Right lobe of liver (tissue), 6 donors: ENCODE measurements at regions not wholly inside any gene's neighbourhood (a gene's known extent, or its start where the extent isn't known, plus 50 kb on each side); places are given as distances from the start of the nearest gene placed in this dataset.
"Not testable (repeated sequence)": the region's sequence is repeated elsewhere in the genome, so short reads cannot be mapped to it uniquely, and the experiment has no call there.

Experiments
- ATAC-seq, 4 donors: fragments of 200-7000 bp; cut with Tn5 transposase; one replicate each; pipeline ENCODE4 v1.9.1; 2020; ENCODE audit warnings: mild to moderate bottlenecking in 4 of 4, moderate library complexity in 4 of 4
- DNase-seq, 3 donors: peaks; one replicate each; pipeline ENCODE4 v3.0.0-alpha.2; 2020
- H3K27ac ChIP-seq, 3 donors: fragments of 200-600 bp; one replicate each; pipeline ENCODE4 v1.8.0; 2022
- H3K27me3 ChIP-seq, 2 donors: fragments of 200-600 bp; one replicate each; pipeline ENCODE4 v1.8.0; 2022
- H3K36me3 ChIP-seq, 4 donors: fragments of 200-600 bp; sonication (generic) in 1 of 4; one replicate each; pipeline versions ENCODE4 v1.5.1 to v1.8.0; 2017 to 2022; ENCODE audit warnings: control low read depth in 1 of 4
- H3K4me1 ChIP-seq, 4 donors: fragments of 200-600 bp; sonication (generic) in 1 of 4; one replicate each; pipeline versions ENCODE4 v1.5.1 to v1.8.0; 2017 to 2022; ENCODE audit warnings: control low read depth in 1 of 4
- H3K4me3 ChIP-seq, 3 donors: fragments of 200-600 bp; one replicate each; pipeline ENCODE4 v1.8.0; 2022
- H3K9me3 ChIP-seq, 4 donors: fragments of 200-600 bp; sonication (generic) in 1 of 4; one replicate each; pipeline versions ENCODE4 v1.5.1 to v1.8.0; 2017 to 2022; ENCODE audit warnings: control low read depth in 1 of 4
- POLR2A ChIP-seq: fragments of 450-650 bp; IDR thresholded peaks from one replicate; pipeline ENCODE4 v1.6.1; 2017; ENCODE audit warnings: antibody characterized with exemption, mild to moderate bottlenecking
- WGBS: methylation state at CpG from one replicate; pipeline ENCODE4 v1.1.6; 2018; ENCODE audit warnings: low coverage, low lambda C conversion rate; ENCODE audit not compliant: insufficient coverage; ENCODE audit errors: missing lambda C conversion rate; 5-methylcytosine and 5-hydroxymethylcytosine counted together
- intact Hi-C, 2 donors: fragments of 100-400 bp; cut with DNase I; formaldehyde crosslinking; loops; one replicate each; pipeline versions ENCODE4 v1.11.2 to v1.14.1; 2022
- TF ChIP-seq, protein P1 (sequence below), 4 donors: fragments of 200-600 bp in 3 of 4; fragments of 450-650 bp in 1 of 4; IDR thresholded peaks; one replicate each; pipeline versions ENCODE4 v1.5.1 to v1.8.0; 2016 to 2022; ENCODE audit warnings: antibody characterized with exemption in 4 of 4, mild to moderate bottlenecking in 2 of 4
- donor health status: DM: no; HTN: yes; CAD: no.
- donor health status: DM: no; HTN: no; CAD: no.
- donor health status: DM: no; HTN: no; CAD: no.
- donor health status: DM: no; HTN: yes; CAD: no.
- donor health status: DM: no; HTN: yes; CAD: no.

- DNase-seq = no peak
- 37% methylated on average over 3 of the region's 3 CpGs for WGBS
- Histone ChIP-seq H3K4me1 (no peaks in the 10 kb centered on the region), H3K4me3 (no peak overlapping the region), H3K27ac (no peak overlapping the region), H3K27me3 (no peaks in the 10 kb centered on the region), H3K9me3 (no peaks in the 10 kb centered on the region), H3K36me3 (no peaks in the 10 kb centered on the region)
- intact Hi-C loops = no loop called here
- no peak for ATAC-seq
- TF ChIP-seq, protein P1, sequence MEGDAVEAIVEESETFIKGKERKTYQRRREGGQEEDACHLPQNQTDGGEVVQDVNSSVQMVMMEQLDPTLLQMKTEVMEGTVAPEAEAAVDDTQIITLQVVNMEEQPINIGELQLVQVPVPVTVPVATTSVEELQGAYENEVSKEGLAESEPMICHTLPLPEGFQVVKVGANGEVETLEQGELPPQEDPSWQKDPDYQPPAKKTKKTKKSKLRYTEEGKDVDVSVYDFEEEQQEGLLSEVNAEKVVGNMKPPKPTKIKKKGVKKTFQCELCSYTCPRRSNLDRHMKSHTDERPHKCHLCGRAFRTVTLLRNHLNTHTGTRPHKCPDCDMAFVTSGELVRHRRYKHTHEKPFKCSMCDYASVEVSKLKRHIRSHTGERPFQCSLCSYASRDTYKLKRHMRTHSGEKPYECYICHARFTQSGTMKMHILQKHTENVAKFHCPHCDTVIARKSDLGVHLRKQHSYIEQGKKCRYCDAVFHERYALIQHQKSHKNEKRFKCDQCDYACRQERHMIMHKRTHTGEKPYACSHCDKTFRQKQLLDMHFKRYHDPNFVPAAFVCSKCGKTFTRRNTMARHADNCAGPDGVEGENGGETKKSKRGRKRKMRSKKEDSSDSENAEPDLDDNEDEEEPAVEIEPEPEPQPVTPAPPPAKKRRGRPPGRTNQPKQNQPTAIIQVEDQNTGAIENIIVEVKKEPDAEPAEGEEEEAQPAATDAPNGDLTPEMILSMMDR (IDR thresholded peaks at IDR 0.05) = no peak
- TF ChIP-seq POLR2A = no peak
Measured at GRCh38 chr6:68182386-68182785, 452.7 kb upstream of the ADGRB3 start.

GRCh38 chr6:68181027-68181426 lies 454.1 kb upstream of the ADGRB3 start:
- H3K36me3 ChIP-seq, DNase-seq, intact Hi-C loops, H3K4me1 ChIP-seq, H3K9me3 ChIP-seq, H3K27ac ChIP-seq, H3K4me3 ChIP-seq, ATAC-seq, H3K27me3 ChIP-seq: not testable (repeated sequence)
- WGBS = 26% methylated on average over 3 of the region's 3 CpGs

- DNase-seq = no peak
- Histone ChIP-seq H3K27ac (no peak overlapping the region), H3K4me3 (no peak overlapping the region), H3K9me3 (no peaks in the 10 kb centered on the region), H3K4me1 (no peaks in the 10 kb centered on the region), H3K27me3 (no peaks in the 10 kb centered on the region), H3K36me3 (no peaks in the 10 kb centered on the region)
- ATAC-seq = no peak
- intact Hi-C loops = no loop called here
- 80% methylated on average over 2 of the region's 2 CpGs for WGBS
- TF ChIP-seq POLR2A = no peak
- TF ChIP-seq, protein P1 (IDR thresholded peaks at IDR 0.05) = no peak
Measured at GRCh38 chr6:68173616-68174015, 461.5 kb upstream of the ADGRB3 start.

DNA sequence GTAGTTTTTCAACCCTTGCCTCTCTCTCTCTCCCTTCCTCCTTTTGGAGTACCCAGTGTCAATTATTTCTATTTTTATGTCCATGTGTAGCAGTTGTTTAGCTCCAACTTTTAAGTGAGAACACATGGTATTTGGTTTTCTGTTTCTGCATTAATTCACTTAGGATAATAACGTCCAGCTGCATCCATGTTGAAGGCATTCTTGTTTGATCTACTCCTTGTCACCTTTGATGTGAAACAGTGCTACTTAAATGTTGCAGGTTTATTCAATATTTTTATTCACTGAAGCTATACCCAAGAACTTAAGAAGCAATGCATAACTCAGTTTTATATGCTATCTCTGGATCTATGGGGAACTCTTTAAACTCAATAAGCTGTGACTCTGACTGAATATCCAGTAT lies 465.2 kb upstream of the ADGRB3 start:
- WGBS = 10% methylated on average over 1 of the region's 1 CpG
- intact Hi-C loops = no loop called here
- Histone ChIP-seq H3K4me3 (no peak overlapping the region), H3K27me3 (no peaks in the 10 kb centered on the region), H3K36me3 (no peaks in the 10 kb centered on the region), H3K4me1 (no peaks in the 10 kb centered on the region), H3K27ac (no peak overlapping the region), H3K9me3 (no peaks in the 10 kb centered on the region)
- ATAC-seq = no peak
- no peak for TF ChIP-seq POLR2A
- TF ChIP-seq, protein P1 (IDR thresholded peaks at IDR 0.05) = no peak
- no peak for DNase-seq

DNA sequence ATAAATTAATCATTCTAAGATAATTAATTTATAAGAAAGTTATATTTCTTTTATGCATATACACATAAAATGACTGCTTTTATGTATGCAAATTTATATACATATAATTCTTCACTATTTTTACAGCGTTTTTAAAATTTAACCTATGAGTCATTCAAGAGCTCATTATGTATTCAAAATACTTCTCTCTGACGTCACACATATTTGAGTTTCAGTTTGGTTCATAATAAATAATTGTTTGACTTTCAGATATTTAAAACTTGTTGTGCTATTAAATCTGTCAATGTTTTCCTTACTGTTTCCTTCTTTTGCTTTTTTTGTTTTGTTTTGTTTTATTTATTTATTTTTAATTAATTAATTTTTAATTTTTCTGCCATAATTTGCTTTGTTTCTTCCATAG lies 467.5 kb upstream of the ADGRB3 start:
- Histone ChIP-seq H3K27ac (no peak overlapping the region), H3K36me3 (no peaks in the 10 kb centered on the region), H3K4me3 (no peak overlapping the region), H3K9me3 (no peaks in the 10 kb centered on the region), H3K4me1 (no peaks in the 10 kb centered on the region), H3K27me3 (no peaks in the 10 kb centered on the region)
- TF ChIP-seq, protein P1 (IDR thresholded peaks at IDR 0.05) = no peak
- TF ChIP-seq POLR2A = no peak
- 20% methylated on average over 2 of the region's 2 CpGs for WGBS
- DNase-seq (no peak), ATAC-seq (no peak)
- intact Hi-C loops = no loop called here

- intact Hi-C loops, ATAC-seq: not testable (repeated sequence)
- 63% methylated on average over 3 of the region's 3 CpGs for WGBS
Measured at GRCh38 chr6:68160812-68161211, 474.3 kb upstream of the ADGRB3 start.

More at GRCh38 chr6:68160812-68161211, 474.3 kb upstream of the ADGRB3 start:
- H3K36me3 ChIP-seq, H3K27ac ChIP-seq, DNase-seq, H3K9me3 ChIP-seq, H3K4me1 ChIP-seq, H3K27me3 ChIP-seq, H3K4me3 ChIP-seq: not testable (repeated sequence)
